Heart right ventricle (tissue), 16 donors: ENCODE measurements at regions not wholly inside any gene's neighbourhood (a gene's known extent, or its start where the extent isn't known, plus 50 kb on each side); places are given as distances from the start of the nearest gene placed in this dataset.

Experiments
- ATAC-seq, 8 donors: fragments of 200-7000 bp; cut with Tn5 transposase; one replicate each; pipeline ENCODE4 v1.9.1; 2020; ENCODE audit warnings: mild to moderate bottlenecking in 8 of 8, moderate library complexity in 8 of 8, moderate number of reproducible peaks in 1 of 8
- DNase-seq, 2 donors: peaks; one replicate each; pipeline ENCODE4 v3.0.0-alpha.2; 2020
- H3K27ac ChIP-seq, 10 donors: fragments of 200-600 bp; sonication (generic) in 2 of 10; one replicate each; pipeline versions ENCODE4 v1.5.0 to v1.8.0; 2020 to 2022; ENCODE audit warnings: mild to moderate bottlenecking in 3 of 10
- H3K27me3 ChIP-seq, 7 donors: fragments of 200-600 bp; one replicate each; pipeline ENCODE4 v1.8.0; 2021 to 2022; ENCODE audit warnings: mild to moderate bottlenecking in 2 of 7
- H3K36me3 ChIP-seq, 9 donors: fragments of 200-600 bp; sonication (generic) in 1 of 9; one replicate each; pipeline versions ENCODE4 v1.5.0 to v1.8.0; 2020 to 2022; ENCODE audit warnings: mild to moderate bottlenecking in 2 of 9
- H3K4me1 ChIP-seq, 9 donors: fragments of 200-600 bp; sonication (generic) in 1 of 9; one replicate each; pipeline versions ENCODE4 v1.5.0 to v1.8.0; 2020 to 2022; ENCODE audit warnings: mild to moderate bottlenecking in 4 of 9
- H3K4me3 ChIP-seq, 10 donors: fragments of 200-600 bp; sonication (generic) in 2 of 10; one replicate each; pipeline versions ENCODE4 v1.5.0 to v1.8.0; 2020 to 2022; ENCODE audit warnings: mild to moderate bottlenecking in 7 of 10, moderate library complexity in 2 of 10
- H3K9me3 ChIP-seq, 11 donors: fragments of 200-600 bp in 10 of 11; sonication (generic) in 2 of 11; one replicate each; pipeline versions ENCODE4 v1.5.0 to v1.8.0; 2013 to 2022; ENCODE audit warnings: mild to moderate bottlenecking in 2 of 11, control low read depth in 1 of 11, moderate library complexity in 1 of 11
- CTCF ChIP-seq, 9 donors: fragments of 200-600 bp; sonication (generic) in 2 of 9; IDR thresholded peaks; one replicate each; pipeline versions ENCODE4 v1.5.0 to v1.8.0; 2021 to 2022; ENCODE audit warnings: antibody characterized with exemption in 9 of 9, mild to moderate bottlenecking in 5 of 9, moderate library complexity in 1 of 9
- WGBS, 2 donors: extraction: QIAGEN DNeasy Blood & Tissue Kit; methylation state at CpG; one replicate each; pipeline ENCODE4 v1.1.7; 2013; ENCODE audit warnings: inconsistent platforms in 1 of 2; 5-methylcytosine and 5-hydroxymethylcytosine counted together
- intact Hi-C, 10 donors: fragments of 100-400 bp; cut with DNase I; formaldehyde crosslinking; loops; one replicate each; pipeline versions ENCODE4 v1.11.1 to v1.14.2; 2022
- donor health status: Arrhythmogenic right ventricular cardiomyopathy.
- donor health status: ischemic (EF 13 %, LVEDD 7.1; RV severe dilation, severe dysfunction).
- donor health status: healthy with polysubstance abuse.
- donor health status: DM: no; HTN: yes; CAD: no.
- donor health status: DM: no; HTN: no; CAD: no.
- donor health status: ischemic (EF 25% LVEDD 6.9; RV normal size, moderate dysfunction).
- donor health status: ischemic (EF 25% LVEDD 5.7; RV mildly dilated, moderate dysfunction).
- donor health status: healthy.
- donor health status: DM: yes; HTN: yes; CAD: no.
- donor health status: Ischemic cardiomyopathy.
- donor health status: ischemic (EF 35%, LVEDD 5.7; RV mildly dilated, moderate dysfunction).
- donor health status: nonischemic (EF 11% LVEDD 7.7; RV severe dilation, severe dysfunction).
- donor health status: DM: yes; HTN: yes; CAD: no.
- donor health status: PGD.
- donor health status: ischemic (EF 29% LVEDD 5.4; RV normal size, mild dysfunction).
- donor health status: nonischemic (EF 23%, LVEDD 6.1; RV moderate dilation, normal function).

DNA sequence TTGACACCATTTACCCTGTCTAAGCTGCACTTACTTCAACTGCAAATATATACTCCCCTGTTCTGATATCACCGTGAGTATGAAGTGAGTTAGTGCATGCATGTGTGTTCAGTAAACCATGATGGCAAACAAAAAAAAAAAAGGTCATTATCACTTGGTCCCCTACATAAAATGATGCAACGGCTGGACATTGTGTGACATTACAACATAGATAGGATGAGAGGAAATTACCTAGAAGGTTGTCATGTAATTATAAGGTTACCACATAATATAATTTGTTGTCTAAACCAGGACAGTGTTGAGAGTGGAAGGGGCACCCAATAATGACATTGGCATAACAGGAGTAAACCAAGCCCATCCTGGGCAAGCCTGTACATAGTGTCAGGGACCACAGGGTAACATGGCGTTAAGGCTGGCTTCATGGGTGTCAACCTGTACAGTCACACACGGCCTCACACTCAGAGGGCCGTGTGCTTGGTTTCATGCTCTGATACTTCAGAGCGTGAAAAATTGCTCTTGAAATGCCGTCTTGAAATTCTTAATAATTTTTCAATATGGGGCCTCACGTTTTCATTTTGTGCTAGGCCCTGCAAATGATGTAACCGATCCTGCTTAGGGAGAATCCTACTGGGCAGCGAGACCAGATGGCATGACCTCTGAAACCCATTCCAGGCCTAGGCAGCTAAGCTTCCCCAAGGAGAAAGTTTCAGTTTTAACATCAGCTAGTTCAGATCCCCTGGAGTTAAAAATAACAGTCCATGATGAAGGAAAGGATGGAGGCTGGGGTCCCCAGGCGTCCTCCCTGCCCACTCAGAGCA lies 106.1 kb downstream of the AXIN2 start:
- no peak overlapping the region for H3K4me3 ChIP-seq
- WGBS, 2 donors = 72 to 80% methylated on average over 11 of the region's 11 CpGs
- peaks cover 0 to 14% (median 4%) of the 10 kb centered on the region in 9 donors for H3K4me1 ChIP-seq
- H3K9me3 ChIP-seq = no peaks in the 10 kb centered on the region
- peak overlapping the region in 3 of 10 donors; percentile 50 to 78 (median 52) for H3K27ac ChIP-seq
- no peaks in the 10 kb centered on the region for H3K36me3 ChIP-seq
- H3K27me3 ChIP-seq = peaks cover 0 to 3% (median 0%) of the 10 kb centered on the region in 7 donors
- intact Hi-C loops = loop anchor here in 5 of 10 donors (5.0 to 10.0 kb wide), 2 partner anchors 102 to 709 kb away; no protein-coding TSS in a partner anchor
- no peak for TF ChIP-seq CTCF (IDR thresholded peaks at IDR 0.05)
- DNase-seq (no peak), ATAC-seq (no peak)

DNA sequence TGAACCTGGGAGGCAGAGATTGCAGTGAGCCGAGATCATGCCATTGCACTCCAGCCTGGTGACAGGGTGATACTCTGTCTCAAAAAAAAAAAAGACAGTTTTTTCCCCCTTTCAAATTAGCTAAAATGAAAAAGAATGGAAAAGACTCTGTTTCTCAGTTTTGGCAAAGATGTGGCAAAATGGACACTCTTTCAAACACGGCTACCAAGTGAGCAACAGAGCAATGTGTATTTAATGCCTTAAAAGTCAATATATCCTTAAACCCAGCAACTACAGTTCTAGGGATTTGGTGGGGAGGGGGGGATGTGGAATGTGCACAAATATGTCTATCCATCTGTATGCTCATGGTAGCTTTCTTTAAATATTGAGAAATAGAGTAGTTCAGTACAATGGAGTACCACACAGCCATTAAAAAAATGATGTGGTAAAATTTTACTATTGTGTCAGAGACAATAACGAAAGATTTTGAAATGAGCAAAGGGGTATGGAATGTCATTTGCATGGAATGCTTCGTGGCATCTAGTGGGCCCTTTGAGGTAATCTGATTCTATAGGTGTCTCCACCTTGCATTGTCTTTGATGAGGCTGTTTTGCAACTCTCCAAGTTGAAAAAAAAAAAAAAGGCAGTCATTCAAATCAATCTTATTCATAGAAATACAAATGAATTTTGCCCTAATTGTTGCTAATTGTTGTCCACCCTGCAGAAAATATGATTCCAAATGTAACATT lies 108.1 kb downstream of the AXIN2 start:
- TF ChIP-seq CTCF (IDR thresholded peaks at IDR 0.05) = no peak
- Histone ChIP-seq H3K9me3 (peaks cover 0 to 6% (median 0%) of the 10 kb centered on the region in 11 donors), H3K36me3 (no peaks in the 10 kb centered on the region), H3K27ac (no peak overlapping the region), H3K4me1 (peaks cover 0 to 14% (median 4%) of the 10 kb centered on the region in 9 donors), H3K4me3 (no peak overlapping the region), H3K27me3 (peaks cover 0 to 3% (median 0%) of the 10 kb centered on the region in 7 donors)
- no peak for ATAC-seq
- intact Hi-C loops = loop anchor here in 1 of 10 donors (10.0 kb wide), 1 partner anchor 711 kb away; no protein-coding TSS in a partner anchor
- 85 to 89% methylated on average over 4 of the region's 4 CpGs for WGBS, 2 donors
- no peak for DNase-seq

DNA sequence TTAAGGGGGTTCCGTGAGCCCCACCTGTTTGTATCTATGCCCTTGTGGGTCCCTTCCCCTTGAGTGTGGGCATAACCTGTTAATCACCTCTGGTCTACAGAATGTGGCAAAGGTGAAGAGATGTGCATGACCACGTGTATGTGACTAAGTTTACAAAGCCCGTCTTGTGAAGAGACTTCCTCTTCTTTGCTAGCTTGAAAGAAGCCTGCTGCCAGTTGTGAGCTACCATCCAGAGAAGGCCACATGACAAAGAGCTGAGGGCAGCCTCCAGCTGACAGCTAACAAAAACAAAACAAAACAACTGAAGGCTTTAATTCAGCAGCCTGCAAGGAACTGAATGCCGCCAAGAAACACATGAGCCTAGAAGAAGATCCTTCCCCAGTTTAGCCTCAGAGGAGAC lies 112.0 kb downstream of the AXIN2 start:
- H3K4me3 ChIP-seq = no peak overlapping the region
- intact Hi-C loops = loop anchor here in 1 of 10 donors (5.0 kb wide), 1 partner anchor 42 kb away; no protein-coding TSS in a partner anchor
- ATAC-seq = no peak
- no peak overlapping the region for H3K27ac ChIP-seq
- peaks cover 0 to 5% (median 0%) of the 10 kb centered on the region in 9 donors for H3K4me1 ChIP-seq
- TF ChIP-seq CTCF (IDR thresholded peaks at IDR 0.05) = no peak
- H3K36me3 ChIP-seq = no peaks in the 10 kb centered on the region
- no peak for DNase-seq
- H3K27me3 ChIP-seq = peaks cover 0 to 6% (median 0%) of the 10 kb centered on the region in 7 donors
- 85% methylated on average over 4 of the region's 4 CpGs for WGBS, 2 donors
- H3K9me3 ChIP-seq = peaks cover 0 to 6% (median 0%) of the 10 kb centered on the region in 11 donors

- peaks cover 0 to 5% (median 0%) of the 10 kb centered on the region in 9 donors for H3K4me1 ChIP-seq
- H3K36me3 ChIP-seq = no peaks in the 10 kb centered on the region
- H3K27ac ChIP-seq = no peak overlapping the region
- no peak for ATAC-seq
- intact Hi-C loops = loop anchor here in 1 of 10 donors (5.0 kb wide), 1 partner anchor 41 kb away; no protein-coding TSS in a partner anchor
- peaks cover 0 to 6% (median 0%) of the 10 kb centered on the region in 7 donors for H3K27me3 ChIP-seq
- no peak for TF ChIP-seq CTCF (IDR thresholded peaks at IDR 0.05)
- H3K4me3 ChIP-seq = no peak overlapping the region
- H3K9me3 ChIP-seq = peaks cover 0 to 6% (median 0%) of the 10 kb centered on the region in 11 donors
- WGBS, 2 donors = 1 to 31% methylated on average over 2 of the region's 2 CpGs
- no peak for DNase-seq
Observed at GRCh38 chr17:65447823-65448222, 113.6 kb downstream of the AXIN2 start.
